NAMALWA (cell line): ENCODE measurements at regions not wholly inside any gene's neighbourhood (a gene's known extent, or its start where the extent isn't known, plus 50 kb on each side); places are given as distances from the start of the nearest gene placed in this dataset.

Experiments used
- DNase-seq: peaks from one replicate; pipeline ENCODE4 v3.0.0-alpha.2; 2015; ENCODE audit warnings: low spot score

GRCh38 chr6:48236375-48236774 lies 125.4 kb upstream of the PTCHD4 start:
- no peak for DNase-seq

GRCh38 chr6:48233063-48233462 lies 122.1 kb upstream of the PTCHD4 start:
- DNase-seq = no peak

DNA sequence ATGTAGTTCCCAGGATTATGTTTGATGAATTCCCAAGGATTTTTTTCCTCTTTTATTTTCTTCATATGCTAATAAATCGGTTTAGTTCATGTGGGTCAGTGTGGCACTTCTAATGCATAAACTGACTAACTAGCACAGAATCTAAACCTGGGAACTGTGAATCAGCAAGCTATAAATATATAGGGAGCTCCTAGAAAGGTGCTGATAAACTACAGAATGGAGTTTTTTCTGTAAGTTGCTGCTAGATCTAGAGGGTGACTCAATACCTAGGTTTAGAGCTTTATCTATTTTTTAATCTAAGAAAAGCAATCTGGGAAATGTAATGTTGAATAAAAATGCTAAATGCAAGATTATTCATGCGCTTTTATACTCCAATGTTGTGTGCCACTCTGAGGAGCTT lies 118.8 kb upstream of the PTCHD4 start:
- no peak for DNase-seq

- DNase-seq = no peak
These were observed 111.2 kb upstream of the PTCHD4 start for GRCh38 chr6:48222241-48222640.

DNA sequence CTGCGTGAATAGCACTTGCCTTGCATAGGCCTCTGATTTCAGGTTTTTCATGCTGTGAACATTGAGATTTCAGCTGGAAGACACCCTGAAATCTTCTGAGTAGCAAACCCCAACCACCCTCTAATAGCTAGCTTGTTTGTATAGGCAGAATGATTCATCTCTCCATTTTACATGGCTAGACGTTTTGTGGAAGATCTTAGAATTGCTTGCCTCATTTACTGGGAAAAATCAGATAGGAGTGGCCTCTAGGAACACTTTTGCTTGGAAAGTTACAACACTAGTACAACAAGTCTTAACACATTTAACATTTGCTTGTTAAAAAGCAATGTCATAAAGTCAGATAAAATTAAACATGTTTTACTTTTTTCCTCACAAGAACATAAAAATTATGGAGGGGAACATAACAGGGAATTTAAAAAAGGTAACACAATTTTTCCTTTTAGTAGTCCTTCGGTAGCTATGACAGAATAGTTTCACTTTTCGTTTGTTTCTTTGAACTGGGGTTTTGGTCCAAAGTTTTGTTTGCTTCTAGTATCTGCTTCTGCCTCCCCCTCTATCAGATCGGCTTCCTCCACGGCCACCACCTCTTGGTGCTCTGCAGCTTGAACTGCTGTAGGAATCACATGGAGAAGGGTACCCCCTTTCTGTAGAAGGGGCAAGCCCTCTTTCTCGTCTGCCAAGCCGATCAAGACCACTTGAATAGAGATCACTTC lies 102.2 kb upstream of the PTCHD4 start:
- no peak for DNase-seq

- DNase-seq = no peak
These were observed 101.5 kb upstream of the PTCHD4 start for GRCh38 chr6:48212501-48212900.

GRCh38 chr6:48206091-48206490 lies 95.1 kb upstream of the PTCHD4 start:
- no peak for DNase-seq

GRCh38 chr6:48200869-48201390 lies 89.9 kb upstream of the PTCHD4 start:
- DNase-seq = no peak

DNA sequence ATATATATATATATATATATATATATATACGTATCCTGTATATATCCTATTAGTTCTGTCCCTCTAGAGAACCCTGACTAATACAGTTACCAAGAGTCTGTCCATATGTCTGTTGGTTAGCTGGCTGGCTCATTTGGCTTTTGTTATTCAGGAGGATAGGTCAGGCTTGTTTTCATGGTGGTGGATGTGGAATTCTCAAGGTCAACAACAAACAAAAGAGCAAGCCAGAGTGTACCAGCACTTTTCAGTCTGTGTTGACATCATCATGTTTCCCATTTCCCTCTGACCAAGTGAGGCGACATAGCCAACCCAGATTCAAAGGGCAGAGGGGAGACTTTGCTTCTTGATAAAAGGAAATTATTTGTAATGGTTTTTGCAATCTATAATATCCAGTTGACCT lies 88.5 kb upstream of the PTCHD4 start:
- DNase-seq = no peak

DNA sequence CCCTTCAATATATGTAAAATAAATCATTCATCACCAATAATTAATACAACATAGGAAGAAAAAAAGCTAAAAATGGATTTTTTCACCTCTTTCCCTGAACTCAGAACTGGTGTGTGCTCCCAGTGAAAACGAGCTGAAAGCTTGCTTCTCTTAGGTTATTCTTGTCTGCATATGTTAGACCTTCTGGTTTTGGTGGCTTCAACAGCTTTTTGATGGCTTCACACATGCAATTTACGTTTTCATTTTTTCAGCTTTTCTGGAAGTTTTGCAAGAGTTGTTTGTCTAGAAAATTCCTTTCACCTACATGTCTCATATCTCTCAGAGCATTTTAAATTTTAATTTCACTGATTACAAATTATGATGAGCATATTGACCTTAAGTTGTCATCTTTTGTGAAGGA lies 86.9 kb upstream of the PTCHD4 start:
- DNase-seq = no peak

- no peak for DNase-seq
These were observed 83.7 kb upstream of the PTCHD4 start for GRCh38 chr6:48194596-48195295.

DNA sequence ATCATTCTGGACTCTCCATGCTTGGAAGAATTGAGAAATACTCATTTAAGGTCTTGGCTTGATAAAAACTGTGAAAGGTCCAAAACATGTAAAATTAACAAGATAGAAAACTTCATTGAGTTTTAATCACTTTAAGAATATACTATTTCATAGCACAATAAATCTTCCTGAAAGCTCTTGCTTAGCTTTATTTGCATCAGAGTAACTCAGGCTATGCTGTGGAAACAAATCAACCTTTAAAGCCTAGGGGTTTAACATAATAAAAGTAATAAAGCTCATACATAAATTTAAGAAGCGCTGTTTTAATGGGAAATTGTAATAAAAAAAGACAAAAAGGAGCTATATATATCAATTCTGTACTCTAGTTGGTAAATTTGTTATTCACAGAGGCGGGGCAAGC lies 77.2 kb upstream of the PTCHD4 start:
- DNase-seq = no peak

- no peak for DNase-seq
These were observed 75.7 kb upstream of the PTCHD4 start for GRCh38 chr6:48186746-48187145.

- no peak for DNase-seq
These were observed 73.7 kb upstream of the PTCHD4 start for GRCh38 chr6:48184648-48185047.

GRCh38 chr6:48183811-48184605 lies 73.0 kb upstream of the PTCHD4 start:
- DNase-seq = no peak

DNA sequence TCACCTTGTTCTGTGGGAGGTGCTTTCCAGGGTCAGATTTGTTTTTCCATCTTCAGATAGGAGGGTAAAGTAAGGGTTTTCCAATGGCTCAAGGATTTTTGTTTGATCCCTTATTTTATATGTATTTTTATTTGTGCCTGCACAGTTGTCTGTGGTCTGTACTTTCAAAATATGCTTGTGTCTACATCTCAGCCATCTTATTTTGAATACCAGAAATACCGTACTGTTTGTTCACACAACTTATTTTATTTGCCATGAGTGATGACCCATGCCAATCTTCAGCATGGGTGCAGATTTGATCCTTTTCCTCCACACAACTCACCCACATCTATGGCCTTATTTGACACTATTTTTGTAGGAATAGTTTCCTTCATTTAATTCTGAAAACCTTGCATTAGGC lies 72.2 kb upstream of the PTCHD4 start:
- DNase-seq = no peak

- no peak for DNase-seq
These were observed 67.7 kb upstream of the PTCHD4 start for GRCh38 chr6:48178700-48179099.

GRCh38 chr6:48177786-48178185 lies 66.8 kb upstream of the PTCHD4 start:
- DNase-seq = no peak

- no peak for DNase-seq
These were observed 65.8 kb upstream of the PTCHD4 start for GRCh38 chr6:48176645-48177308.

- DNase-seq = no peak
These were observed 58.6 kb upstream of the PTCHD4 start for GRCh38 chr6:48169635-48170034.
